ENCODE measurements at regions not wholly inside any gene's neighbourhood (a gene's known extent, or its start where the extent isn't known, plus 50 kb on each side); places are given as distances from the start of the nearest gene placed in this dataset.
"Not testable (repeated sequence)": the region's sequence is repeated elsewhere in the genome, so short reads cannot be mapped to it uniquely, and the experiment has no call there.

GRCh38 chr4:130068072-130068471, 972.1 kb downstream of the C4orf33 start:
- DNase-seq (ENCODE audit: low spot score) = no peak

- DNase-seq (ENCODE audit: low spot score) = no peak
Observed at GRCh38 chr4:130071746-130072145, 975.8 kb downstream of the C4orf33 start.

DNA sequence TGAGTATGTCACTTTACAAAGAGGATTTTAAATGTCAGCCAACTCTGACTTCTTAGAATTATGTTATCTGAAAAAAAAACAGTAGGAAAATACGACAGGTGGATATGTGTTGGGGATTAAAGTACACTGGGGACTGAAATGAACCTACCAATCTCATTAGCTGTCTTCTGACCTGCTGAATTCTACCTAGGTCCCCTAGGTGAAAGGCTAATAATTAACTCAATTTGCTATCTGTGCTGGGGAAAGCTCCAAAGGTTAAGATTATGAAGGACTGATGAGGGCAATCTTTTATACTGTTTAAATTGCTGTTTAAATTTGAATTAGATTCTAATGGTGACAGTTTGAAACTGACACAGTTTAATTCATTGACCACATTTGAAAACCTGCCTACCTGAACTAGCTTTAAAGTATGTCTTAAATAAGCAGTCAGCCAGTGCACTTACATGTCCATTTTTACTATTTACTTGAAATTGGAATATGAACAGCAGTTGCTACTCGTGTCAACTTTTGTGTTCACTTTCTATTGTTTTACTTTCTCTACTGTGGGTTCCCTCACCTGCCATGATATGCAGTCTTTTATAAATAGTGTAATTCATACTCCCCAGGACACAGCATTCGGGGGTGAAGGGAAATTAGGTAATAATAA, 977.3 kb downstream of the C4orf33 start:
- DNase-seq (ENCODE audit: low spot score) = no peak

DNA sequence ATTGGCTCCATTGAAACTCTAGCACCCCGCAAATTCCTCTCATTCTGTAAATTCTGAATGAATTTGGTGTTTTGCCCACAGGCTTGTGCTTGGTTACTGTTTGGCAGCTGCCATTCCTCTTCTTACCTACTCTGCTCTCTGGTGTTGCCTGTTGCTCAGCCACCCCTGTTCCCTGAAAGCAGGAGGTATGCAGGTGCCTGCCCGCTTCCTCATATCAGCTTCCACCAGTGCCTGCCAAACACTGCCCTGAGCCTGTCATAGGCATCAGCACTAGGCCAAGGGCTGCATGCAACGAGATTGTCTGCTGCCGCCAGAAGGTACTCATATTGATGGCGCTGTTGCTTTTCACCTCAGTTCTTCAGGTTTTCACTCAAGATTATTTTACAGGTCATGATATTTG, 978.1 kb downstream of the C4orf33 start:
- no peak for DNase-seq (ENCODE audit: low spot score)

- DNase-seq (ENCODE audit: low spot score) = no peak
Observed at GRCh38 chr4:130077275-130077674, 981.3 kb downstream of the C4orf33 start.

- DNase-seq (ENCODE audit: low spot score) = not testable (repeated sequence)
Observed at GRCh38 chr4:130079027-130079426, 983.1 kb downstream of the C4orf33 start.

DNA sequence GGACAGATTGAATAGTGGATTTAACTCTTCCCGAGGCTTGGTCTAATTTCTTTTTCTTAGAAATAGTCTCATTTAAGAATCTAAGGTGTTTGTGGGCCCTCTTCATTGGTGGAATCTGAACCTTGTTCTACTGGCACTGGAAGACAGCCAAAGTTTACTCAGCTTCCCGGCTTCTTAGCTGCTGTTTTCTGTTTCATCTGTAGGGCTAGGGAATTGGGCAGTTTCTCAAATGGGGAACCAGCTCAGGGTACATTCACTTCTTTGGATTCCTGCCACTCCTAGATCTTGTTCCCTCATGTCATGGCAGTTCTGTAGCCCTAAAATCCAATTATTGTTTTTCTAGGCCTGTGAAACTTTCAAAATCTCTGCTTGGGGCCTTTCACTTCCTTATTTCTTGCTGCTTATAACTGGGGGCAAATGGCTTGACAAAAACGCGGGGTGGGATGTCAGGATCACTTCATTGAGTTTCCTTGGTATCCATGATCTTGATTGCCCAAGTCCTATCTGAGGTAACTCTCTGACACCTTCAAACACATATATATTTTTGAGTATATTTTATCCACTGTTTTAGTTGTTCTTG, 985.0 kb downstream of the C4orf33 start:
- DNase-seq (ENCODE audit: low spot score) = no peak

DNA sequence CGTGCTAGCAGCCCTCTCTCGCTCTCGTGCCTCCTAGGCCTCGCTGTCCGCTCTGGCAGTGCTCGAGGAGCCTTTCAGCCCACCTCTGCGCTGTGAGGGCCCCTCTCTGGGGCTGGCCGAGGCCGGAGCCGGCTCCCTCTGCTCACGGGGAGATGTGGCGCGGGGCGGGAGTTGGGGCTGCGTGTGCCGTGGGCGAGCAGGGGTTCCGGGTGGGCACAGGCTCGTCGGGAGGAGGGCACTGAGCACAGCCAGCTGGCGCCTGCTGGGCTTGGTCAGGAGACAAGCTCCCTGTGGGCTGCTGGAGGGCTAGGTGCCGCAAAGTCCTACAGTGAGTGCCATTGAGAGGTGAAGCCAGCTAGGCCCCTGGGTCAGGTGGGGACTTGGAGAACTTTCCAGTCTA, 994.5 kb downstream of the C4orf33 start:
- DNase-seq (ENCODE audit: low spot score) = no peak

DNA sequence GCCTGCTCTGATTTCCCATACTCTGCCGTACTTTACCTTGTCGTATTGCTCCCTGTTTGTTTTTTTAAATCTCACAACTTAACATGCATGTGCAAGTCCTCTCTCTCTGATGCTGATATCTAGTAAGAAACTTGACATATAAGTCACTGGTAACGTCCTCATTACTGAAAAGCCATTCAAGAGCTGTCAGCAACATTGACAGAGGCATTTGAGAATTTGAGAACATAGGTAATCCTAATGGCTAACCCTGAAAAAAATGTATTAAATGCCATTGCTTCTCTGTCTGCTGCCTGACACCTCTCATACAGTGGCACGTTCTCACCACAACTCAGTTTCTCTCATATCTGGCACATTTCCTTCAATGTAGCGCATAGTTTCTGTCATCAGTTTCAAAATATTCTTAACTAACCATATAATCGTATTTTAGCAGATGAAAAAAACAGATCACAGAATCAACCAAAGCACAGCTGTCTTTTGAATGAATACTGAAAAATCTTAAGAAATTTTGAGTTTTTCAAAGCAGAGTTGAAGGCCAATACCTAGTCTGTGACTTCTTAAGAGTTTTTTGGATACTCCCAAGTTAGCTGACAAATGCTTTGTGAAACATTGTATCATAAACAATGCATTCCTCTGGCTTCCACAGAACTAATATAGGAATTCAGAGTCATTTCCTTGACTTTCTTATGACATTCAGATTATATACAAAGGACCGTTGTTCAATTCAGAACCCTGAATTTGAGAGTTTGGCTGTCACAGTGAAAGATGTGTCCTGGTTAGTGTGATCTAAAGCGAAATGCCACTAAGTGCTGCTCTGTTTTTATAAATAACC, 996.4 kb downstream of the C4orf33 start:
- no peak for DNase-seq (ENCODE audit: low spot score)

DNA sequence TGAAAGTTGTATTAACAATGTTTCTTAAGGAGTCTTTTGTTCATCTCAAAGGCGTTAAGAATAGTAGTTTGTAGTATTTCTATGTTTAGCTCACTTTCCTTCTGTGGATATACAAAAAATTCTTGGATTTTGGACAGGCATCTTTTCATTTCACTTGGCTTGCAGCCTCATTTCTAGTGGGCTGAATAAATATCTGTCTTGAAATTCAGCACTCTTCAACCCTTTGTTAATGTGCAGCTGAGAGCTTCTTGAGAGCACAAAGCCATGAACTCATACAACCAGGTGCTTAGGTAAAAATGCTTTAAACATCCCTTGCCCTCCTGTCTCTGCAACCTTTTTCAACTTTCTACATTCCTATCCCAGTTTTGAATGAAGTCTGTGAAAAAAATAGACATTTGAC, 1003.2 kb downstream of the C4orf33 start:
- no peak for DNase-seq (ENCODE audit: low spot score)

GRCh38 chr4:130110189-130110588, 1014.2 kb downstream of the C4orf33 start:
- DNase-seq (ENCODE audit: low spot score) = no peak

GRCh38 chr4:130110770-130111169, 1014.8 kb downstream of the C4orf33 start:
- no peak for DNase-seq (ENCODE audit: low spot score)

GRCh38 chr4:130124066-130124465, 1028.1 kb downstream of the C4orf33 start:
- no peak for DNase-seq (ENCODE audit: low spot score)

DNA sequence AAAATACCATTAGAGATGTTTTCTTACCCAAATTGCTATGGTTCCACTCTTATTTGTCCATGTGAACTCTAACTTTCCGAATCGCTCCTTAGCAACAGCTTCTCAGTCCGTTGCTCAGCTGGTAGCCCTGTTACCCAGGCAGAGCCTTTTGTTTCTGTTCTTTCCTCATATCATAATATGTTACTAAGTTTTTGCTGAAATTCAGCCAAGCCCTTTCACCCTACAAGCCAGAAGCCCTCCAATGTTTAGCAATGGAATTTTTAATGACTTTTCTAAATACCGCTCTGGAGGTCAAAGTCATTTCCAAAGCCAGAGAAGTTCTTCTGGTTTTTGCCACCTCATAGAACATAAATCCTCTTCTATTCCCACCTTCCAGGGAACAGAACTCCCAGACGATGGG, 1029.5 kb downstream of the C4orf33 start:
- DNase-seq (ENCODE audit: low spot score) = no peak

GRCh38 chr4:130127297-130127696, 1031.3 kb downstream of the C4orf33 start:
- DNase-seq (ENCODE audit: low spot score) = no peak

- no peak for DNase-seq (ENCODE audit: low spot score)
Observed at GRCh38 chr4:130131536-130131935, 1035.6 kb downstream of the C4orf33 start.

- DNase-seq (ENCODE audit: low spot score) = no peak
Observed at GRCh38 chr4:130141651-130142050, 1045.7 kb downstream of the C4orf33 start.

DNA sequence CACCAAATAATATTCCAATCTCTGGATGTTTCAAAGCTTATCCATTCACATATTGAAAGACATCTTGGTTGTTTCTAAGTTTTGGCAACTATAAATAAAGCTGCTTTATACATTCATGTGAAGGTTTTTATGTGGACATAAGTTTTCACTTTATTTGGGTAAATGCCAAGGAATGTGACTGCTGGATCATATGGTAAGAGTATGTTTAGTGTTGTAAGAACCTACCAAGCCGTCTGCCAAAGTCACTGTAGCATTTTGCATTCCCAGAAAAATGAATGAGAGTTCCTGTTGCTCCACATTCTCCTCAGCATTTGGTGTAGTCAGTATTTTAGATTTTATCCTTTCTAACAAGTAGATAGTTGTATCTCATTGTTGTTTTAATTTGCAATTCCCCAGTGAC, 1047.7 kb downstream of the C4orf33 start:
- no peak for DNase-seq (ENCODE audit: low spot score)

DNA sequence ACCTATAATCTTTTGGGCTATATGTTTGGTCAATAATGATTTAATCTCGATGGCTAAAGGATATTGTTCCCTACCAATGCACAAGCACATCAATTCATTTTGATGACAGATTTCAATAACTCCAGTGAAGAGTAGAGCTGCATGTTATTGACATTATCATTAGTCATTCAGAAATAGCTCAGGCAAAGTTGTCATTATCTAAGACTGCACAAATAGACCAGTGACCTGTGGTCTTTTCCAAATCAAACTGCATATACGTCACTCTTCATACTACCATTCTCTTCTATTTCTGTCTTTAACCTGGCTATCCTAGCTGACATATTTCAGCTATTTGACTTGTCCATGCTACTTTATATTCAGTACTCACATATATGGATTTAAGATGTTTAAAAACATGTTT, 1050.8 kb downstream of the C4orf33 start:
- no peak for DNase-seq (ENCODE audit: low spot score)

GRCh38 chr4:130147641-130148040, 1051.7 kb downstream of the C4orf33 start:
- DNase-seq (ENCODE audit: low spot score) = no peak

DNA sequence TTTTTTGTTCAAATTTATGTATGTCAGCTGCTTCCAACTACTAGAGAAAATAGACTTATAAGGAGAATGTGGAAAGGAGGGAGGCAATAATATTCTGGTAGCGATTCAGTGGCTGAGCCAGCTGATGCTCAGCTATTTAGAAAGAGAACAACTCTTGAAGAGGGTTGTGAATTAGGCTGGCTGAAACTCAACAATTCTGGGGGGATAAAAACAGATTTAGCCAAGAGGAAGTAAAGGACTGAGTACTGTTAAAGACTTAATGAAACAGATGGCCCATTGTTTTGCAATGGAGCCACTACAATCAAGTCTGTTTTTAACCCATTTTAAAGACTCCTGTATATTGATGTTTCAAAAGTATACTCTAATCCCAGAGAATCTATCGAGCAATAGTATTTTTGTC, 1058.9 kb downstream of the C4orf33 start:
- DNase-seq (ENCODE audit: low spot score) = no peak

DNA sequence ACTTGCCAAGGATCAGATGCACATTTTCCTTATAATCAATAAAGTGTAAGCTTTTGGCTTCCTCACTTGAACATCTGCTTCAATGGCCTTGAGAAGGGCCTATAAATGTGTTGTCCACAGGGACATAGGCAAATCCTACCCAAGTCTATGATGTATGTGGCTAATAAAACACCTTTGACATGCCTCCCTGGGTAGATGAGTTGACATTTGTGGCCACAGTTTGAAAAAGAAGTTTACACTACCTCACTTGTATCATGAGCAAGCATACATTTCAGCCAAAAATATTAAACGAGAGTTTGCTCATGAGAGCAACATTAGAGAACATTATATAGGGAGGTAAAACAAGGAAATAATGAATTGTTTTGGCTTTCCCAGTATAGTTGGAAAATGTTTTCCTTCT, 1067.7 kb downstream of the C4orf33 start:
- no peak for DNase-seq (ENCODE audit: low spot score)

GRCh38 chr4:130165381-130165780, 1069.4 kb downstream of the C4orf33 start:
- DNase-seq (ENCODE audit: low spot score) = no peak
